Esophagus squamous epithelium (tissue), 5 donors: ENCODE measurements at regions not wholly inside any gene's neighbourhood (a gene's known extent, or its start where the extent isn't known, plus 50 kb on each side); places are given as distances from the start of the nearest gene placed in this dataset.

ENCODE experiments used
- DNase-seq: peaks from one replicate; lab custom pipeline; 2025; lab: John Stamatoyannopoulos, UW
- H3K27ac ChIP-seq, 4 donors: fragments of 200-600 bp; sonication (generic); one replicate each; pipeline ENCODE4 v1.5.1; 2016 to 2019; ENCODE audit warnings: mild to moderate bottlenecking in 1 of 4
- H3K27me3 ChIP-seq, 4 donors: fragments of 200-600 bp; sonication (generic); 1 replicate in 3 of 4; 2 replicates in 1 of 4; pipeline versions ENCODE4 v1.5.1 to v1.6.0; 2017 to 2021; ENCODE audit warnings: antibody characterized with exemption in 1 of 4
- H3K36me3 ChIP-seq, 3 donors: fragments of 200-600 bp; sonication (generic); one replicate each; pipeline ENCODE4 v1.5.1; 2016 to 2019
- H3K4me1 ChIP-seq, 3 donors: fragments of 200-600 bp; sonication (generic); one replicate each; pipeline ENCODE4 v1.5.1; 2017 to 2019
- H3K4me3 ChIP-seq, 4 donors: fragments of 200-600 bp; sonication (generic); 1 replicate in 3 of 4; 2 replicates in 1 of 4; pipeline ENCODE4 v1.5.1; 2016 to 2019; ENCODE audit warnings: mild to moderate bottlenecking in 2 of 4, moderate library complexity in 1 of 4
- H3K9me3 ChIP-seq, 3 donors: fragments of 200-600 bp; sonication (generic); one replicate each; pipeline ENCODE4 v1.5.1; 2016 to 2019
- CTCF ChIP-seq, 6 experiments: fragments of 450-650 bp in 4 of 6; fragments of 200-600 bp in 2 of 6; sonication (generic) in 2 of 6; IDR thresholded peaks; one replicate each; pipeline ENCODE4 v1.5.1; 2016 to 2019; ENCODE audit warnings: antibody characterized with exemption in 6 of 6, mild to moderate bottlenecking in 4 of 6, moderate library complexity in 4 of 6
- POLR2A ChIP-seq, 4 donors: fragments of 450-650 bp; IDR thresholded peaks; one replicate each; pipeline ENCODE4 v1.6.1; 2017; ENCODE audit warnings: antibody characterized with exemption in 4 of 4, mild to moderate bottlenecking in 4 of 4, moderate library complexity in 3 of 4
- WGBS, 2 donors: methylation state at CpG; one replicate each; pipeline ENCODE4 v1.1.5; 2018; 5-methylcytosine and 5-hydroxymethylcytosine counted together
- intact Hi-C: fragments of 100-400 bp; cut with DNase I; formaldehyde crosslinking; loops from one replicate; pipeline ENCODE4 v1.15.0; 2022
- donor health status: DM: yes; HTN: yes; CAD: no.

- intact Hi-C loops, result no loop called here
Observed at GRCh38 chr2:198314559-198315153, 510.3 kb downstream of the PLCL1 start.

DNA sequence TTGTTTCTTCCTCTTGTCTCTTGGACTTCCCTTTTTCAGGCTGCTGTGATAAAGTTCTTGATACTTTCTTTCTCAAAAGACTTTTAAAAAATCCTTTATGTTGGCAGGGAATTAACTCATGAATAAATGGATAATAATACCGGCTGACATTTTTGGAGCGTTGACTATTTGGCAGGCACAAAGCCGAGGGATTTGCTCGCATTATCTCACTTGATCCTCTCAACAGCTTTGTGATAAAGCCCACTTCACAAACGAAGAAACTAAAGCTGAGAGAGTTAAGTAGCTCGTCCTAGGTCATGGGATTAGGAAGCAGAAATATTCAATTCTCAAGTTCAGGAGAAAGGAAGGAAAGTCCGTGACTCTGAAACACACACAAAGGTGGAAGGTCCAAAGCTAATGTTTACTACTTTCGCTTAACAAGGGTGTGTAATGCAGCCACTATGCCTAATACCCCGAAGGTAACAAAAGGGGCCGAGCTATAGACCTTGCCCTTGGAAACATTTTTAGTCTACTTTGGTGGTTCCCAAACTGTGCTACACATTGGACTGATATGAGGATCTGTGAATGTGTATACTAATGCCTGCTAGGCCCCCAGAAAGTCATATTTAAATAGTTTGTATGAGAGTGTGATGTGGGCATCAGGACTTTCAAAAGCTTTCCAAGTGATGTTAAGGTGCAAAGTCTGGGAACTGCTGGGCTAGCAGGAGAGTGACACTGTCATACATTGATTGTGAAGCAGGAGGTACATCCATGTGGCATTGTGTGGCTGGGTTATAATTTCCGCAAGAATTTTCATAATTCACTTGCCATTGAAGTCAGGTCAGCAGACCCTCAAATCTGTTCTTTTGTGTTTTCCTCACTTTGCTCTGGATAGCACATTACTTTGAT is 508.4 kb downstream of the PLCL1 start:
- Histone ChIP-seq H3K36me3 (no peaks in the 10 kb centered on the region), H3K4me1 (peaks cover 0 to 3% (median 0%) of the 10 kb centered on the region in 3 donors), H3K27ac (no peak overlapping the region), H3K9me3 (no peaks in the 10 kb centered on the region), H3K4me3 (no peak overlapping the region), H3K27me3 (peaks cover 0 to 53% (median 0%) of the 10 kb centered on the region in 4 donors)
- no peak for DNase-seq
- 30 to 37% methylated on average over 11 of the region's 11 CpGs for WGBS, 2 donors
- TF ChIP-seq CTCF (IDR thresholded peaks at IDR 0.05) (no peak), POLR2A (IDR thresholded peaks at IDR 0.05) (no peak)
- intact Hi-C loops, result no loop called here

More at GRCh38 chr2:198314559-198315153, 510.3 kb downstream of the PLCL1 start:
- Histone ChIP-seq H3K27me3 (peaks cover 0 to 51% (median 0%) of the 10 kb centered on the region in 4 donors), H3K4me1 (peaks cover 0 to 3% (median 0%) of the 10 kb centered on the region in 3 donors), H3K4me3 (no peak overlapping the region), H3K27ac (no peak overlapping the region), H3K36me3 (no peaks in the 10 kb centered on the region), H3K9me3 (no peaks in the 10 kb centered on the region)
- 5 to 7% methylated on average over 8 of the region's 8 CpGs for WGBS, 2 donors
- TF ChIP-seq POLR2A (IDR thresholded peaks at IDR 0.05) (no peak), CTCF (IDR thresholded peaks at IDR 0.05) (peak in 4 of 6 experiments; percentile 26 to 57 (median 40))
- no peak for DNase-seq

DNA sequence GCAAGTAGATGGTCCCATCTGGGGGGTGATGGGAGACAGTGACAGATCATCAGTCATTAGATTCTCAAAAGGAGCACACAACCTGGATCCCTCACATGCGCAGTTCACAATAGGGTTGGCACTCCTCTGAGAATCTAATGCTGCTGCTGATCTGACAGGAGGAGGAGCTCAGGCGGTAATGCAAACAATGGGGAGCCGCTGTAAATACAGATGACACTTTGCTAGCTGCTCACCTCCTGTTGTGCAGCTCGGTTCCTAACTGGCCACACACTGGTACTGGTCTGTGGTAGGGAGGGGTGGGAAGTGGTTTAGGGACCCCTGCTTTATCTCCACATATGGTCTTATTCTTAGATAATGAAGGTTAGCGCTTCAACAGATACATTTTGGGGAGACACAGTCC is 506.6 kb downstream of the PLCL1 start:
- no peak overlapping the region for H3K27ac ChIP-seq

DNA sequence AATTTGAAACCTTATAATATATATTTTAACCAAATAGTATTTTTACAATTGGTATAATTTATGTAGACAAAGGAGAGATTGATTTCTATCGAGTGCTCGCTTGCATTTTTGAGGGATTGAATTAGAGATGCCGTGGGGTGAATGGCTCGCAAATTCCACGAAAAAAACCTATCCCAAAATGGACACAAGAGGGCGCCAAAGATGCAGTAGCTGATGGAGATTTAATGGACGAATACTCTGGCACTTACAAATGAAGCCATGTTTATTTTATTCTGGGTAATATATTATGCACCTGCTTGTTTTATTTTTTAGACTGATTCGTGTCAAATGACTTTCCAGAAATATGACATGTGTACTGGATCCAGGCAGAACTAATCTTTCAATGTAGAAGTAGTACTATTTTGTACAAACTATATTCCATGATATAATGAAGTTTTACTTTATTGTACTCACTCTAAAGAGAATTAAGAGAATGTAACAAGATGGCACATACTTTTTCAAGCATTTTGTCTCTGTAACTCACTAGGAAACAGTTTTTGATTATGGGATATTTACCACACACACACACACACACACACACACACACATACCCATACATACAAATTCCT is 505.4 kb downstream of the PLCL1 start:
- intact Hi-C loops, result no loop called here
- Histone ChIP-seq H3K36me3 (no peaks in the 10 kb centered on the region), H3K4me1 (peaks cover 0 to 3% (median 0%) of the 10 kb centered on the region in 3 donors), H3K27ac (no peak overlapping the region), H3K9me3 (no peaks in the 10 kb centered on the region), H3K4me3 (no peak overlapping the region), H3K27me3 (peaks cover 0 to 44% (median 0%) of the 10 kb centered on the region in 4 donors)
- TF ChIP-seq POLR2A (IDR thresholded peaks at IDR 0.05), result no peak
- TF ChIP-seq CTCF (IDR thresholded peaks at IDR 0.05), result peak; percentile 45 to 80 (median 60)
- no peak for DNase-seq
- WGBS, 2 donors, result 4 to 7% methylated on average over 8 of the region's 8 CpGs

More for the DNA sequence above, 506.6 kb downstream of the PLCL1 start:
- 80 to 92% methylated on average over 2 to 5 of the region's 5 CpGs for WGBS, 2 donors
- TF ChIP-seq CTCF (IDR thresholded peaks at IDR 0.05) (no peak), POLR2A (IDR thresholded peaks at IDR 0.05) (no peak)
- no peaks in the 10 kb centered on the region for H3K9me3 ChIP-seq
- intact Hi-C loops, result no loop called here
- H3K36me3 ChIP-seq, result no peaks in the 10 kb centered on the region
- no peak overlapping the region for H3K4me3 ChIP-seq
- peaks cover 0 to 48% (median 0%) of the 10 kb centered on the region in 4 donors for H3K27me3 ChIP-seq
- H3K4me1 ChIP-seq, result peaks cover 0 to 3% (median 0%) of the 10 kb centered on the region in 3 donors
- no peak for DNase-seq
